Spleen (tissue), 11 donors: ENCODE measurements at regions not wholly inside any gene's neighbourhood (a gene's known extent, or its start where the extent isn't known, plus 50 kb on each side); places are given as distances from the start of the nearest gene placed in this dataset.

Experiments
- DNase-seq: peaks from one replicate; pipeline ENCODE4 v3.0.0-alpha.2; 2020
- H3K27ac ChIP-seq, 8 donors: fragments of 200-600 bp; sonication (generic) in 7 of 8; 1 replicate in 4 of 8; 2 replicates in 4 of 8; pipeline versions ENCODE4 v1.5.0 to v1.8.0; 2016 to 2021; ENCODE audit warnings: inconsistent platforms in 4 of 8, mild to moderate bottlenecking in 4 of 8, moderate library complexity in 1 of 8
- H3K27me3 ChIP-seq, 7 donors: fragments of 200-600 bp; sonication (generic) in 6 of 7; replicated peaks in 1 of 7; 1 replicate in 4 of 7; 2 replicates in 3 of 7; pipeline versions ENCODE4 v1.5.0 to v1.8.0; 2016 to 2021; ENCODE audit warnings: inconsistent platforms in 3 of 7, mild to moderate bottlenecking in 1 of 7
- H3K36me3 ChIP-seq, 6 donors: fragments of 200-600 bp; sonication (generic) in 5 of 6; 1 replicate in 4 of 6; 2 replicates in 2 of 6; pipeline versions ENCODE4 v1.5.0 to v1.8.0; 2016 to 2021; ENCODE audit warnings: inconsistent platforms in 2 of 6
- H3K4me1 ChIP-seq, 6 donors: fragments of 200-600 bp; sonication (generic) in 5 of 6; 1 replicate in 3 of 6; 2 replicates in 3 of 6; pipeline versions ENCODE4 v1.5.0 to v1.8.0; 2016 to 2021; ENCODE audit warnings: inconsistent platforms in 3 of 6
- H3K4me3 ChIP-seq, 8 donors: fragments of 200-600 bp; sonication (generic) in 7 of 8; 1 replicate in 4 of 8; 2 replicates in 4 of 8; pipeline versions ENCODE4 v1.5.0 to v1.8.0; 2016 to 2021; ENCODE audit warnings: inconsistent platforms in 4 of 8, mild to moderate bottlenecking in 4 of 8, moderate library complexity in 2 of 8
- H3K9me3 ChIP-seq, 8 donors: fragments of 200-600 bp; sonication (generic) in 7 of 8; 1 replicate in 4 of 8; 2 replicates in 4 of 8; pipeline versions ENCODE4 v1.5.0 to v1.8.0; 2016 to 2021; ENCODE audit warnings: inconsistent platforms in 4 of 8
- CTCF ChIP-seq, 11 experiments: fragments of 200-600 bp in 7 of 11; fragments of 450-650 bp in 4 of 11; sonication (generic) in 4 of 11; IDR thresholded peaks in 8 of 11; conservative IDR thresholded peaks in 3 of 11; 1 replicate in 7 of 11; 2 replicates in 4 of 11; pipeline versions ENCODE4 v1.4.0 to v1.8.0; 2016 to 2021; ENCODE audit warnings: antibody characterized with exemption in 11 of 11, inconsistent platforms in 4 of 11, mild to moderate bottlenecking in 1 of 11
- POLR2A ChIP-seq, 3 donors: fragments of 450-650 bp; IDR thresholded peaks; one replicate each; pipeline ENCODE4 v1.5.1; 2017; ENCODE audit warnings: antibody characterized with exemption in 3 of 3, mild to moderate bottlenecking in 1 of 3
- POLR2AphosphoS5 ChIP-seq, 3 donors: sonication (generic); formaldehyde crosslinking; IDR thresholded peaks; one replicate each; pipeline ENCODE4 v1.5.1; 2017; ENCODE audit warnings: antibody characterized with exemption in 3 of 3
- WGBS, 5 donors: extraction: QIAGEN DNeasy Blood & Tissue Kit in 3 of 5; methylation state at CpG; one replicate each; pipeline versions ENCODE4 v1.1.5 to v1.1.7; 2013 to 2018; 5-methylcytosine and 5-hydroxymethylcytosine counted together
- intact Hi-C: fragments of 100-400 bp; cut with DNase I; formaldehyde crosslinking; loops from one replicate; pipeline ENCODE4 v1.15.0; 2023; ENCODE audit warnings: low total_unique reads
- donor health status: healthy with polysubstance abuse.
- donor health status: DM: no; HTN: no; CAD: no; lungs with moderate emphysema.
- donor health status: DM: no; HTN: no; CAD: no.
- donor health status: Bipolar disorder and iron deficiency.
- donor health status: healthy.
- donor health status: DM: no; HTN: no; CAD: no.
- donor health status: DM: yes; HTN: yes; CAD: no.

- Histone ChIP-seq H3K36me3 (no peaks in the 10 kb centered on the region), H3K4me1 (no peaks in the 10 kb centered on the region), H3K4me3 (no peak overlapping the region), H3K27me3 (no peaks in the 10 kb centered on the region), H3K9me3 (peaks cover 0 to 3% (median 0%) of the 10 kb centered on the region in 8 donors), H3K27ac (no peak overlapping the region)
- intact Hi-C loops, result no loop called here
- WGBS, 5 donors, result 88 to 95% (median 92%) methylated on average over 10 of the region's 10 CpGs
- no peak for TF ChIP-seq POLR2AphosphoS5 (IDR thresholded peaks at IDR 0.05)
- TF ChIP-seq POLR2A (IDR thresholded peaks at IDR 0.05), result no peak
- no peak for TF ChIP-seq CTCF (IDR thresholded peaks at IDR 0.05 in 8 of 11, conservative IDR thresholded peaks at IDR 0.05 in 3 of 11)
- DNase-seq, result no peak
Observed at GRCh38 chr2:11962707-11963328, 216.4 kb downstream of the LPIN1 start.

- WGBS, 5 donors, result 93 to 97% (median 95%) methylated on average over 1 of the region's 1 CpG
- TF ChIP-seq POLR2A (IDR thresholded peaks at IDR 0.05), result no peak
- no peak for TF ChIP-seq POLR2AphosphoS5 (IDR thresholded peaks at IDR 0.05)
- TF ChIP-seq CTCF (IDR thresholded peaks at IDR 0.05 in 8 of 11, conservative IDR thresholded peaks at IDR 0.05 in 3 of 11), result no peak
- intact Hi-C loops, result no loop called here
Observed at GRCh38 chr2:11963966-11964365, 217.5 kb downstream of the LPIN1 start.

DNA sequence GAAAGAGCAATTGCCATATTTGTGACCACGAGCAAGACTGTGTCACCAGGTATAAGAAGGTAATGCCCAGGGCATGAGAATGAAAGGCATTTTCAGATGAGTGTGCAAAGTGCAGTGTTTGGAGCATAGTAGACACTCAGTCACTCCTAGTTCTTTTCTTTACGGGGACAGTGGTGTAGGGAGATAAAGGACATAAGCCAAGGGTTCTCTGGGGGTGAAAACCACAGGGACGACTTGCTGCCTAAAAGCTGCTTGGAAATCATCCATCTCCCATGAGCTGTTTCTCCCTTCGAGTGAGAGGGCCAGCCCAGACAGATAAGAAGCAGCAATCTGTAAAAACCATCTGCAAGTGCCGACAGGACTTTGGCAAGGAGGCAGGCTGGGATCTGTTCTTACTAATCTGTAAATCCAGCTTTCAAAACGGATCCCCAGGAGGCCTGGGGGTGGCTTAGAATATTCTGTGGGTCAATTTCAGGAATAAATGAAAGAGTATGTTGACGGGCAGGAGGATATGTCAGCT lies 221.6 kb downstream of the LPIN1 start:
- DNase-seq, result no peak
- TF ChIP-seq CTCF (IDR thresholded peaks at IDR 0.05 in 8 of 11, conservative IDR thresholded peaks at IDR 0.05 in 3 of 11), result no peak
- TF ChIP-seq POLR2A (IDR thresholded peaks at IDR 0.05), result no peak
- TF ChIP-seq POLR2AphosphoS5 (IDR thresholded peaks at IDR 0.05), result no peak

More at GRCh38 chr2:11963966-11964365, 217.5 kb downstream of the LPIN1 start:
- Histone ChIP-seq H3K27me3 (no peaks in the 10 kb centered on the region), H3K27ac (no peak overlapping the region), H3K4me1 (no peaks in the 10 kb centered on the region), H3K36me3 (no peaks in the 10 kb centered on the region), H3K4me3 (no peak overlapping the region), H3K9me3 (peaks cover 0 to 3% (median 0%) of the 10 kb centered on the region in 8 donors)
- DNase-seq, result no peak

DNA sequence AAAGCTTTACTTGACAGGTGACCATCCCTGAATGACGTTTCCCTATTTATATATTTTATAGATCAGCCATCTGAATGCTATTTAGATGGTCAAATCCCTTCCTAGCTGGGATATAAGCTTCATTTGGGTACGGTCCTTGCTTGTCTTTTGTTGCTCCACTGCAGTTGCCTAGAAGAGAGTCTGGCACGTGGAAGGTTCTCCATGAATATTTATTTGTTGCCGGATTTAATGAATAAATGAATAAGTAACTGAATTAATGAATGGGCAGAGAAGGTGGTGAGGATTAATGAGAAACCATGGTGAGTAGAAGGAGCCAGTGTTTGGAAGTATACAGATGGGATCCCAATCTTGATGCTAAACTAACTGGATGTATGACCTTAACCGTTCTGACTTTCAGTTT lies 222.1 kb downstream of the LPIN1 start:
- no peak overlapping the region for H3K4me3 ChIP-seq
- H3K36me3 ChIP-seq, result no peaks in the 10 kb centered on the region
- intact Hi-C loops, result no loop called here
- no peaks in the 10 kb centered on the region for H3K27me3 ChIP-seq
- H3K9me3 ChIP-seq, result peaks cover 2 to 30% (median 18%) of the 10 kb centered on the region in 8 donors
- no peaks in the 10 kb centered on the region for H3K4me1 ChIP-seq
- TF ChIP-seq CTCF (IDR thresholded peaks at IDR 0.05 in 8 of 11, conservative IDR thresholded peaks at IDR 0.05 in 3 of 11) (no peak), POLR2AphosphoS5 (IDR thresholded peaks at IDR 0.05) (no peak), POLR2A (IDR thresholded peaks at IDR 0.05) (no peak)
- no peak for DNase-seq
- WGBS, 5 donors, result 85 to 92% (median 89%) methylated on average over 5 of the region's 5 CpGs
- H3K27ac ChIP-seq, result no peak overlapping the region

More for the DNA sequence above, 221.6 kb downstream of the LPIN1 start:
- intact Hi-C loops, result no loop called here
- Histone ChIP-seq H3K4me3 (no peak overlapping the region), H3K36me3 (no peaks in the 10 kb centered on the region), H3K27ac (no peak overlapping the region), H3K4me1 (no peaks in the 10 kb centered on the region), H3K27me3 (no peaks in the 10 kb centered on the region), H3K9me3 (peaks cover 0 to 24% (median 13%) of the 10 kb centered on the region in 8 donors)
- WGBS, 5 donors, result 41 to 56% (median 45%) methylated on average over 7 of the region's 7 CpGs
